ENCODE measurements at regions not wholly inside any gene's neighbourhood (a gene's known extent, or its start where the extent isn't known, plus 50 kb on each side); places are given as distances from the start of the nearest gene placed in this dataset.

- TF ChIP-seq CTCF (IDR thresholded peaks at IDR 0.05; ENCODE audit: borderline replicate concordance, extremely low read depth, low read length, poor library complexity, severe bottlenecking): no peak
- no peak for TF ChIP-seq EZH2 (IDR thresholded peaks at IDR 0.05; ENCODE audit: borderline replicate concordance, low read depth, low read length, severe bottlenecking)
These were observed 592.3 kb downstream of the TRIB2 start for GRCh38 chr2:13308989-13309388.
